ENCODE measurements at regions not wholly inside any gene's neighbourhood (a gene's known extent, or its start where the extent isn't known, plus 50 kb on each side); places are given as distances from the start of the nearest gene placed in this dataset.

- ATAC-seq (no peak), DNase-seq (no peak)
- H3K4me3 Mint-ChIP-seq, result no peak overlapping the region
- Histone ChIP-seq H3K9me3 (ENCODE audit: control insufficient read depth, insufficient read depth, low read length) (no peaks in the 10 kb centered on the region), H3K4me1 (ENCODE audit: control insufficient read depth, insufficient read depth, low read length) (no peaks in the 10 kb centered on the region), H3K36me3 (ENCODE audit: control insufficient read depth, insufficient read depth, low read length) (no peaks in the 10 kb centered on the region), H3K27me3 (ENCODE audit: control insufficient read depth, insufficient read depth, low read length) (no peaks in the 10 kb centered on the region), H3K27ac (ENCODE audit: low read length) (no peak overlapping the region), H3K4me3 (ENCODE audit: low read length) (no peak overlapping the region)
- no peak overlapping the region for H3K27ac Mint-ChIP-seq
- intact Hi-C loops (cut with micrococcal nuclease), result no loop called here
- TF ChIP-seq CTCF (IDR thresholded peaks at IDR 0.05), result no peak
- H3K36me3 Mint-ChIP-seq, result peaks cover 8% of the 10 kb centered on the region
- WGBS (ENCODE audit: insufficient coverage), result no CpG with 5 or more reads among the region's 1 CpG
- H3K27me3 Mint-ChIP-seq (ENCODE audit: low read depth in 2 of 2), result no peaks in the 10 kb centered on the region
- no peaks in the 10 kb centered on the region for H3K4me1 Mint-ChIP-seq
- H3K9me3 Mint-ChIP-seq, result peaks cover 4 to 12% of the 10 kb centered on the region in 2 donors
These were observed 228.3 kb upstream of the TARS1 start for GRCh38 chr5:33212439-33212838.

GRCh38 chr5:33212900-33213299 is 227.9 kb upstream of the TARS1 start:
- WGBS (ENCODE audit: insufficient coverage), result 7% methylated on average over 2 of the region's 2 CpGs
- H3K4me3 Mint-ChIP-seq, result no peak overlapping the region
- Histone ChIP-seq H3K4me3 (ENCODE audit: low read length) (no peak overlapping the region), H3K27ac (ENCODE audit: low read length) (no peak overlapping the region), H3K4me1 (ENCODE audit: control insufficient read depth, insufficient read depth, low read length) (no peaks in the 10 kb centered on the region), H3K27me3 (ENCODE audit: control insufficient read depth, insufficient read depth, low read length) (no peaks in the 10 kb centered on the region), H3K9me3 (ENCODE audit: control insufficient read depth, insufficient read depth, low read length) (no peaks in the 10 kb centered on the region), H3K36me3 (ENCODE audit: control insufficient read depth, insufficient read depth, low read length) (no peaks in the 10 kb centered on the region)
- no peak for ATAC-seq
- H3K27ac Mint-ChIP-seq, result no peak overlapping the region
- H3K36me3 Mint-ChIP-seq, result peaks cover 8% of the 10 kb centered on the region
- intact Hi-C loops (cut with micrococcal nuclease), result no loop called here
- no peak for TF ChIP-seq CTCF (IDR thresholded peaks at IDR 0.05)
- H3K4me1 Mint-ChIP-seq, result no peaks in the 10 kb centered on the region
- H3K9me3 Mint-ChIP-seq, result peaks cover 4 to 12% of the 10 kb centered on the region in 2 donors
- no peak for DNase-seq
- no peaks in the 10 kb centered on the region for H3K27me3 Mint-ChIP-seq (ENCODE audit: low read depth in 2 of 2)

GRCh38 chr5:33223563-33224284 is 217.0 kb upstream of the TARS1 start:
- Mint-ChIP-seq H3K27me3 (ENCODE audit: low read depth in 2 of 2) (peaks cover 0 to 2% of the 10 kb centered on the region in 2 donors), H3K9me3 (peaks cover 0 to 4% of the 10 kb centered on the region in 2 donors), H3K36me3 (no peaks in the 10 kb centered on the region), H3K4me3 (no peak overlapping the region), H3K4me1 (no peaks in the 10 kb centered on the region), H3K27ac (no peak overlapping the region)
- H3K36me3 ChIP-seq (ENCODE audit: control insufficient read depth, insufficient read depth, low read length), result no peaks in the 10 kb centered on the region
- no peak for DNase-seq
- no peak for ATAC-seq
- H3K27ac ChIP-seq (ENCODE audit: low read length), result no peak overlapping the region
- TF ChIP-seq CTCF (IDR thresholded peaks at IDR 0.05), result no peak
- no peaks in the 10 kb centered on the region for H3K4me1 ChIP-seq (ENCODE audit: control insufficient read depth, insufficient read depth, low read length)
- H3K27me3 ChIP-seq (ENCODE audit: control insufficient read depth, insufficient read depth, low read length), result no peaks in the 10 kb centered on the region
- intact Hi-C loops (cut with micrococcal nuclease), result no loop called here
- WGBS (ENCODE audit: insufficient coverage), result 73% methylated on average over 3 of the region's 3 CpGs
- no peak overlapping the region for H3K4me3 ChIP-seq (ENCODE audit: low read length)
- H3K9me3 ChIP-seq (ENCODE audit: control insufficient read depth, insufficient read depth, low read length), result no peaks in the 10 kb centered on the region

Measured in natural killer cell (primary cell).